A549 (cell line): ENCODE measurements at regions not wholly inside any gene's neighbourhood (a gene's known extent, or its start where the extent isn't known, plus 50 kb on each side); places are given as distances from the start of the nearest gene placed in this dataset.

ENCODE experiments used
- CEBPB ChIP-seq, 2 experiments: fragments of >200 bp in 1 of 2; sonication (Bioruptor Twin) in 1 of 2; formaldehyde crosslinking in 1 of 2; IDR thresholded peaks; 2 replicates each; pipeline ENCODE4 v1.6.1; 2012 to 2016
- RNF2 ChIP-seq: fragments of 200-600 bp; sonication (generic); IDR thresholded peaks from 2 replicates; pipeline ENCODE4 v1.6.1; 2016; ENCODE audit warnings: low read depth, mild to moderate bottlenecking, antibody characterized with exemption, moderate library complexity, borderline replicate concordance
- TF ChIP-seq, protein P1 (sequence below): fragments of >200 bp; sonication (Bioruptor Twin); formaldehyde crosslinking; IDR thresholded peaks from 3 replicates; pipeline ENCODE4 v1.5.1; 2016
- TF ChIP-seq, protein P2 (sequence below): IDR thresholded peaks from 2 replicates; pipeline ENCODE4 v1.6.1; 2012; ENCODE audit warnings: low read depth, borderline replicate concordance

DNA sequence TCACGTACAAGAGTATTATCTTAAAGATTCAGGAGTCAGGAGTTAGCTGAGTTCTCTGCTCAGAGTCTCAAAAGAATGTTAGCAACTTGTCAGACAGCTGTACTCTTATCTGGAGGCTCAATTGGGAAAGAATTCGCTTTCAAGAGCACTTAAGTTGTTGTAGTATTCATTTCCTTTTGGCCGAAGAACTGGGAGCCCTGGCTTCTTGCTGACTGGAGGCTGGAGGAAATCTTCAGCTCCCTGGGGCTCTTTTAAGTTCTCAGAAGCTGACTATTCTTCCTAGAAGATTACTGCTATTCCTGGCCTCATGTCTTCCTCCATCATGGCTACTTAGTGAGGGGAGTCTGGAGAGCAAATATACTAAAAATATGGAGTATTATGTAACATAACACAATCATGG, 587.2 kb downstream of the EPHA5 start:
- TF ChIP-seq, protein P1, sequence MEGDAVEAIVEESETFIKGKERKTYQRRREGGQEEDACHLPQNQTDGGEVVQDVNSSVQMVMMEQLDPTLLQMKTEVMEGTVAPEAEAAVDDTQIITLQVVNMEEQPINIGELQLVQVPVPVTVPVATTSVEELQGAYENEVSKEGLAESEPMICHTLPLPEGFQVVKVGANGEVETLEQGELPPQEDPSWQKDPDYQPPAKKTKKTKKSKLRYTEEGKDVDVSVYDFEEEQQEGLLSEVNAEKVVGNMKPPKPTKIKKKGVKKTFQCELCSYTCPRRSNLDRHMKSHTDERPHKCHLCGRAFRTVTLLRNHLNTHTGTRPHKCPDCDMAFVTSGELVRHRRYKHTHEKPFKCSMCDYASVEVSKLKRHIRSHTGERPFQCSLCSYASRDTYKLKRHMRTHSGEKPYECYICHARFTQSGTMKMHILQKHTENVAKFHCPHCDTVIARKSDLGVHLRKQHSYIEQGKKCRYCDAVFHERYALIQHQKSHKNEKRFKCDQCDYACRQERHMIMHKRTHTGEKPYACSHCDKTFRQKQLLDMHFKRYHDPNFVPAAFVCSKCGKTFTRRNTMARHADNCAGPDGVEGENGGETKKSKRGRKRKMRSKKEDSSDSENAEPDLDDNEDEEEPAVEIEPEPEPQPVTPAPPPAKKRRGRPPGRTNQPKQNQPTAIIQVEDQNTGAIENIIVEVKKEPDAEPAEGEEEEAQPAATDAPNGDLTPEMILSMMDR, result no peak
- TF ChIP-seq CEBPB (IDR thresholded peaks at IDR 0.05) (no peak), RNF2 (no peak)
- TF ChIP-seq, protein P2, sequence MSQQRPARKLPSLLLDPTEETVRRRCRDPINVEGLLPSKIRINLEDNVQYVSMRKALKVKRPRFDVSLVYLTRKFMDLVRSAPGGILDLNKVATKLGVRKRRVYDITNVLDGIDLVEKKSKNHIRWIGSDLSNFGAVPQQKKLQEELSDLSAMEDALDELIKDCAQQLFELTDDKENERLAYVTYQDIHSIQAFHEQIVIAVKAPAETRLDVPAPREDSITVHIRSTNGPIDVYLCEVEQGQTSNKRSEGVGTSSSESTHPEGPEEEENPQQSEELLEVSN, result no peak
